22Rv1 (cell line): ENCODE measurements at regions not wholly inside any gene's neighbourhood (a gene's known extent, or its start where the extent isn't known, plus 50 kb on each side); places are given as distances from the start of the nearest gene placed in this dataset.

Experiments used
- ZFX ChIP-seq: fragments of 450-650 bp; IDR thresholded peaks from 2 replicates; pipeline ENCODE4 v1.6.1; 2017; ENCODE audit warnings: antibody characterized with exemption, borderline replicate concordance
- TF ChIP-seq, protein P1 (sequence below): fragments of 450-650 bp; IDR thresholded peaks from 2 replicates; pipeline ENCODE4 v1.5.1; 2017; ENCODE audit warnings: mild to moderate bottlenecking

DNA sequence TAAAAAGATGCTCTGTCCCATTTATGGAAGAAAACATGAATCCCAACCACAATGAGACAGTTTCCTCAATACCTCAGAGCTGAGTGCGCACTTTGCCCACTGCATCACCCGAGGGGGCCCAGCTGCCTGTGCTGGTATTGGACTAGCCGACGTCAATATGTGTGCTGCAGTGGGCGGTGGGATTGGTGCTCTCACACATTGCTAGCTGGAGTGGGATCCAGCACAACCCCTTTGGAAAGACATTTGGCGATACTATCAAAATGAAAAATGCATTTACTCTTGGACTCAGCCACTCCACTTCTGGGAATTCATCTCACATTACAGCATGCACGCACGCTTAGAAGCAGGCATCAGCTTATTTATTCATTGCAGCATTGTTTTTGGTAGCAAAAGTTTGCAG lies 289.2 kb upstream of the FOXF1 start:
- TF ChIP-seq, protein P1, sequence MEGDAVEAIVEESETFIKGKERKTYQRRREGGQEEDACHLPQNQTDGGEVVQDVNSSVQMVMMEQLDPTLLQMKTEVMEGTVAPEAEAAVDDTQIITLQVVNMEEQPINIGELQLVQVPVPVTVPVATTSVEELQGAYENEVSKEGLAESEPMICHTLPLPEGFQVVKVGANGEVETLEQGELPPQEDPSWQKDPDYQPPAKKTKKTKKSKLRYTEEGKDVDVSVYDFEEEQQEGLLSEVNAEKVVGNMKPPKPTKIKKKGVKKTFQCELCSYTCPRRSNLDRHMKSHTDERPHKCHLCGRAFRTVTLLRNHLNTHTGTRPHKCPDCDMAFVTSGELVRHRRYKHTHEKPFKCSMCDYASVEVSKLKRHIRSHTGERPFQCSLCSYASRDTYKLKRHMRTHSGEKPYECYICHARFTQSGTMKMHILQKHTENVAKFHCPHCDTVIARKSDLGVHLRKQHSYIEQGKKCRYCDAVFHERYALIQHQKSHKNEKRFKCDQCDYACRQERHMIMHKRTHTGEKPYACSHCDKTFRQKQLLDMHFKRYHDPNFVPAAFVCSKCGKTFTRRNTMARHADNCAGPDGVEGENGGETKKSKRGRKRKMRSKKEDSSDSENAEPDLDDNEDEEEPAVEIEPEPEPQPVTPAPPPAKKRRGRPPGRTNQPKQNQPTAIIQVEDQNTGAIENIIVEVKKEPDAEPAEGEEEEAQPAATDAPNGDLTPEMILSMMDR, result no peak
- TF ChIP-seq ZFX, result no peak
